ENCODE measurements at regions not wholly inside any gene's neighbourhood (a gene's known extent, or its start where the extent isn't known, plus 50 kb on each side); places are given as distances from the start of the nearest gene placed in this dataset.

DNA sequence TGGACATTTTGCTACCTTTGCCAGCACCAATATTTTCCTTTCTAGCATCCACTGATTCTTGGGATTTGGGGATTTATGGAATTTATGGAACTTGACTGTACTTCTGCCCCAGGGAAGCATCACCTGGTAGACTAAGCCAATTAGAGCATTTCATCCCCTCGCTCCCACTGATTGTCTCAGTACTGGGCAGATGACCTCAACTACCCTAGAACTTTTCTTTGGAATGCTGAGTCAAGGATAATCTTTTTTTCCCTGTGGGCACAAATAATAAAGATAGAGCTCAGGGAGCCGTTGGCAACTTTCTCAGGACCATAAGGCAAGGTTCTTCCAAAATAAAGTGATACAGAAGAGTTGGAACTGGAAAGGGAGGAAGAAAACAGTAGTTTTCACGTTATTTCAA, 438.4 kb downstream of the PLK2 start:
- DNase-seq (no peak), ATAC-seq (no peak)
- Histone ChIP-seq H3K36me3 (replicated peaks in 1 of 2; ENCODE audit: insufficient read depth in 1 of 2, low read depth in 2 of 2) (no peaks in the 10 kb centered on the region), H3K9me3 (no peaks in the 10 kb centered on the region), H3K4me3 (no peak overlapping the region), H3K4me1 (peaks cover 4% of the 10 kb centered on the region), H3K27ac (no peak overlapping the region), H3K27me3 (no peaks in the 10 kb centered on the region)
- TF ChIP-seq, protein P1, sequence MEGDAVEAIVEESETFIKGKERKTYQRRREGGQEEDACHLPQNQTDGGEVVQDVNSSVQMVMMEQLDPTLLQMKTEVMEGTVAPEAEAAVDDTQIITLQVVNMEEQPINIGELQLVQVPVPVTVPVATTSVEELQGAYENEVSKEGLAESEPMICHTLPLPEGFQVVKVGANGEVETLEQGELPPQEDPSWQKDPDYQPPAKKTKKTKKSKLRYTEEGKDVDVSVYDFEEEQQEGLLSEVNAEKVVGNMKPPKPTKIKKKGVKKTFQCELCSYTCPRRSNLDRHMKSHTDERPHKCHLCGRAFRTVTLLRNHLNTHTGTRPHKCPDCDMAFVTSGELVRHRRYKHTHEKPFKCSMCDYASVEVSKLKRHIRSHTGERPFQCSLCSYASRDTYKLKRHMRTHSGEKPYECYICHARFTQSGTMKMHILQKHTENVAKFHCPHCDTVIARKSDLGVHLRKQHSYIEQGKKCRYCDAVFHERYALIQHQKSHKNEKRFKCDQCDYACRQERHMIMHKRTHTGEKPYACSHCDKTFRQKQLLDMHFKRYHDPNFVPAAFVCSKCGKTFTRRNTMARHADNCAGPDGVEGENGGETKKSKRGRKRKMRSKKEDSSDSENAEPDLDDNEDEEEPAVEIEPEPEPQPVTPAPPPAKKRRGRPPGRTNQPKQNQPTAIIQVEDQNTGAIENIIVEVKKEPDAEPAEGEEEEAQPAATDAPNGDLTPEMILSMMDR (IDR thresholded peaks at IDR 0.05): no peak
- TF ChIP-seq POLR2A (IDR thresholded peaks at IDR 0.05): no peak
- intact Hi-C loops (cut with DNase I): no loop called here
- 42 to 53% methylated on average over 3 of the region's 3 CpGs for WGBS, 2 donors

- TF ChIP-seq, protein P1 (IDR thresholded peaks at IDR 0.05): no peak
- TF ChIP-seq POLR2A (IDR thresholded peaks at IDR 0.05): no peak
- peaks cover 4% of the 10 kb centered on the region for H3K4me1 ChIP-seq
- no peaks in the 10 kb centered on the region for H3K27me3 ChIP-seq
- H3K9me3 ChIP-seq: no peaks in the 10 kb centered on the region
- H3K27ac ChIP-seq: no peak overlapping the region
- ATAC-seq (peak; percentile 45), DNase-seq (peak in 2 of 4 donors; percentile 13 to 24)
- WGBS, 2 donors: 39 to 58% methylated on average over 3 of the region's 3 CpGs
- H3K36me3 ChIP-seq (replicated peaks in 1 of 2; ENCODE audit: insufficient read depth in 1 of 2, low read depth in 2 of 2): no peaks in the 10 kb centered on the region
- no peak overlapping the region for H3K4me3 ChIP-seq
- intact Hi-C loops (cut with DNase I): no loop called here
These were observed 440.3 kb downstream of the PLK2 start for GRCh38 chr5:58019614-58020013.

DNA sequence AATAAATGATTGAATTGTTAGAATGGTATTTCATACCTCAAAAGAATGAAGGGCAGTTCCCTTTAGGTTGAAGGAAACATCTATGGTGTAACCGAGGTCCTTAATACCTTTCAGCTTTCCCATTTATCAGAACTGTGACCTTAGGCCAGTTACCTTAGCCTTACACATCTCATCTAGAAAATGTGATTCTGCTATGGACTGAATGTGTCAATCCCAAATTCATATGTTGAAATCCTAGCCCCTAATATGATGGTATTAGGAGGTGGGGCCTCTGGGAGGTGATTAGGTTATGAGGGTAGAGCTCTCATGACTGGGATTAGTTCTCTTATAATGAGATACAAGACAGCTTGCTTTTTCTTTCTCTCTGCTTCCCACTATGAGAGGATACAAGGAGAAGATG, 441.9 kb downstream of the PLK2 start:
- no peak overlapping the region for H3K27ac ChIP-seq
- H3K9me3 ChIP-seq: no peaks in the 10 kb centered on the region
- no peak overlapping the region for H3K4me3 ChIP-seq
- DNase-seq (no peak), ATAC-seq (no peak)
- 86 to 93% methylated on average over 1 of the region's 1 CpG for WGBS, 2 donors
- peaks cover 4% of the 10 kb centered on the region for H3K4me1 ChIP-seq
- no peaks in the 10 kb centered on the region for H3K36me3 ChIP-seq (replicated peaks in 1 of 2; ENCODE audit: insufficient read depth in 1 of 2, low read depth in 2 of 2)
- H3K27me3 ChIP-seq: no peaks in the 10 kb centered on the region
- intact Hi-C loops (cut with DNase I): no loop called here
- TF ChIP-seq, protein P1 (IDR thresholded peaks at IDR 0.05): no peak
- TF ChIP-seq POLR2A (IDR thresholded peaks at IDR 0.05): no peak

DNA sequence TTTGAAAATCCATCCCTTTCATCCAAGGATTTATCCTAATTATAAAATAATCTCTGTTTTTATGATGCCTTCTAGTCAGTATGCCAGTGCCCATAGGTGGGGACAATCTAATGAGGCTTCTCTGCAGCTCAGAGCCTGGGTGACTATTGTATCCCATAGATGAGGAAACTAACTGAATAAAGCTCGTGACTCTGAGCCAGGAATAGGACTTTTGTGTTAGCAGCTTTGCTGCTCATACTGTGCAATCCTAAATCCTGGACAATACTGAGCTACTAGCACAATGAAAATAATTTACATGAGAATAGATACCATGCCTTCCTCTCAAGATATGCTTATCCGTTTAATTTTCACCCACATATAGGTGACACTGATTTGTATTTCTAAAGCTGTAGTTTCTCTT, 443.0 kb downstream of the PLK2 start:
- TF ChIP-seq POLR2A (IDR thresholded peaks at IDR 0.05): no peak
- TF ChIP-seq, protein P1 (IDR thresholded peaks at IDR 0.05): no peak
- Histone ChIP-seq H3K4me1 (peaks cover 4% of the 10 kb centered on the region), H3K27me3 (no peaks in the 10 kb centered on the region), H3K4me3 (no peak overlapping the region), H3K9me3 (no peaks in the 10 kb centered on the region), H3K36me3 (replicated peaks in 1 of 2; ENCODE audit: insufficient read depth in 1 of 2, low read depth in 2 of 2) (no peaks in the 10 kb centered on the region), H3K27ac (no peak overlapping the region)
- intact Hi-C loops (cut with DNase I): no loop called here
- DNase-seq (no peak), ATAC-seq (no peak)
- WGBS, 2 donors: 85 to 91% methylated on average over 2 of the region's 2 CpGs

GRCh38 chr5:58016358-58016757, 443.5 kb downstream of the PLK2 start:
- intact Hi-C loops (cut with DNase I): no loop called here
- Histone ChIP-seq H3K36me3 (replicated peaks in 1 of 2; ENCODE audit: insufficient read depth in 1 of 2, low read depth in 2 of 2) (no peaks in the 10 kb centered on the region), H3K4me3 (no peak overlapping the region), H3K4me1 (peaks cover 4% of the 10 kb centered on the region), H3K27me3 (no peaks in the 10 kb centered on the region), H3K27ac (no peak overlapping the region), H3K9me3 (no peaks in the 10 kb centered on the region)
- WGBS, 2 donors: 78 to 84% methylated on average over 6 of the region's 6 CpGs
- no peak for ATAC-seq
- TF ChIP-seq, protein P1 (IDR thresholded peaks at IDR 0.05): no peak
- TF ChIP-seq POLR2A (IDR thresholded peaks at IDR 0.05): no peak
- no peak for DNase-seq
